Dedifferentiated amniotic fluid mesenchymal stem cell (primary cell): ENCODE measurements at regions not wholly inside any gene's neighbourhood (a gene's known extent, or its start where the extent isn't known, plus 50 kb on each side); places are given as distances from the start of the nearest gene placed in this dataset.
"Not testable (repeated sequence)": the region's sequence is repeated elsewhere in the genome, so short reads cannot be mapped to it uniquely, and the experiment has no call there.

Source experiments
- DNase-seq: peaks from one replicate; pipeline ENCODE4 v3.0.0-alpha.2; 2016; ENCODE audit errors: extremely low spot score

GRCh38 chr5:103764403-103764802 is 201.8 kb upstream of the NUDT12 start:
- DNase-seq, result no peak

GRCh38 chr5:103758996-103759395 is 196.4 kb upstream of the NUDT12 start:
- DNase-seq, result no peak

- DNase-seq, result no peak
Observed at GRCh38 chr5:103755974-103756373, 193.4 kb upstream of the NUDT12 start.

GRCh38 chr5:103745353-103746065 is 182.9 kb upstream of the NUDT12 start:
- DNase-seq, result no peak

GRCh38 chr5:103744159-103744558 is 181.6 kb upstream of the NUDT12 start:
- DNase-seq, result peak; percentile 66

- no peak for DNase-seq
Observed at GRCh38 chr5:103743421-103743820, 180.8 kb upstream of the NUDT12 start.

- DNase-seq, result no peak
Observed at GRCh38 chr5:103741984-103742383, 179.4 kb upstream of the NUDT12 start.

- not testable (repeated sequence) for DNase-seq
Observed at GRCh38 chr5:103736343-103736742, 173.8 kb upstream of the NUDT12 start.

- no peak for DNase-seq
Observed at GRCh38 chr5:103724271-103724670, 161.7 kb upstream of the NUDT12 start.

- DNase-seq, result no peak
Observed at GRCh38 chr5:103721183-103721582, 158.6 kb upstream of the NUDT12 start.

GRCh38 chr5:103718108-103718507 is 155.5 kb upstream of the NUDT12 start:
- DNase-seq, result no peak

- DNase-seq, result no peak
Observed at GRCh38 chr5:103708601-103709000, 146.0 kb upstream of the NUDT12 start.

GRCh38 chr5:103706939-103707682 is 144.5 kb upstream of the NUDT12 start:
- DNase-seq, result no peak

GRCh38 chr5:103703617-103704016 is 141.0 kb upstream of the NUDT12 start:
- DNase-seq, result no peak

GRCh38 chr5:103693517-103693916 is 130.9 kb upstream of the NUDT12 start:
- no peak for DNase-seq

GRCh38 chr5:103690676-103691075 is 128.1 kb upstream of the NUDT12 start:
- DNase-seq, result no peak

GRCh38 chr5:103679873-103680272 is 117.3 kb upstream of the NUDT12 start:
- no peak for DNase-seq

GRCh38 chr5:103676198-103676597 is 113.6 kb upstream of the NUDT12 start:
- DNase-seq, result not testable (repeated sequence)

- peak; percentile 45 for DNase-seq
Observed at GRCh38 chr5:103674739-103675138, 112.2 kb upstream of the NUDT12 start.

- no peak for DNase-seq
Observed at GRCh38 chr5:103674251-103674650, 111.7 kb upstream of the NUDT12 start.

GRCh38 chr5:103669615-103670014 is 107.0 kb upstream of the NUDT12 start:
- DNase-seq, result no peak

- DNase-seq, result no peak
Observed at GRCh38 chr5:103668281-103668680, 105.7 kb upstream of the NUDT12 start.

GRCh38 chr5:103667068-103667467 is 104.5 kb upstream of the NUDT12 start:
- no peak for DNase-seq
